ENCODE measurements at regions not wholly inside any gene's neighbourhood (a gene's known extent, or its start where the extent isn't known, plus 50 kb on each side); places are given as distances from the start of the nearest gene placed in this dataset.

DNA sequence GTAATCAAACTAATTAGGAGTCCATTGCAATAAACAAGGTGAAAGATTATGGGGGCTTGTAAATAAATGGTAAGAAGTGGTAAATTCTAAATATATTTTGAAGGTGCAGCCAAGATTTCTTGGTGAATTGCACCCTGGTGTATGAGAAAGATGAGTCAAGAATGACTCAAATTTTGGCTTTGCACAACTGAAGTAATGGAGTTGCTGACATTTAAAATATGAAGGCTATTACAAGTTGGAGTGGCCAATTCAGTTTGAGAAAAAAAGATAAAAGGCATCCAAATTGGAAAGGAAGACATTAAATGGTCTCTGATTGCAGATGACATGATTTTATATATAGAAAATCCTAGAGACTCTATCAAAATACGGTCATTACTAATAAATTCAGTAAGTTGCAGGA is 2330.6 kb downstream of the MAT2B start:
- no peak overlapping the region for H3K27ac ChIP-seq
- DNase-seq (ENCODE audit: low read depth, low spot score) = no peak

DNA sequence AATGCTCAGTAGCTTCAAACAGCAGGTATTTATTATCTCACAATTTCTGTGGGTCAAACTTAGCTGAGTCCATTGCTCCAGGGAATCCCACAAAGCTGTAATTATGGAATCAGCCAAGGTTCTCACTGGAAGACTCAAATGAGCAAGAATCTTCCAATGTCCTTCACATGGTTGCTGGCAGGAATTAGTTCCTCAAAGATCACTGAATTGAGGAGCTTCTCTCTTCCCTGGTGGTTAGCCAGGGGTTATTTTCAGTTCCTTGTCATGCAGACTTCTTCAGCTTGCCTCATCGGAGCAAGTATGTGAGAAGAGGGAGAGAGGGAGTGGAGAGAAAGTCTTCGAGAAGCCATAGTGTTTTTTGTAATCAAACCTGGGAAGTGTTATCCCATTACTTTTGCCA is 2331.9 kb downstream of the MAT2B start:
- no peak for DNase-seq (ENCODE audit: low read depth, low spot score)
- H3K27ac ChIP-seq = no peak overlapping the region

DNA sequence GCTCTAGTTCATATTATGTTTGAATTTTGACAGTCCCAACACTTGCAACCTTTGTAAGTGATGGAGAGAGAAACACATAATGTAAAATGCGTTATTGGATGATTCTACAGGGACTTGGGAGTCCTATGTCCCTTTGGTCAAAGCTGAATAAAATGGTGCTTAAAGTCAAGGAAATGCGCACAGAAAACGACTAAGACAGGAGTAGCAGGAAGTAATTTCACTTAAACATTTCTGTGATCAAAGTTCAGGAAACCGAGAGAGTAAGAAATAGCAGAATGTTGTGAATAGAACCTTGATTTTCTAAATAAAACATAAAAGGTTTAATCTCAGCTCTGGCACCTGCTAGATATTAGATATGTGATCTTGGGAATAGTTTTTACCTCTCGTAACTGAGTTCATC is 2339.2 kb downstream of the MAT2B start:
- no peak for DNase-seq (ENCODE audit: low read depth, low spot score)
- no peak overlapping the region for H3K27ac ChIP-seq

DNA sequence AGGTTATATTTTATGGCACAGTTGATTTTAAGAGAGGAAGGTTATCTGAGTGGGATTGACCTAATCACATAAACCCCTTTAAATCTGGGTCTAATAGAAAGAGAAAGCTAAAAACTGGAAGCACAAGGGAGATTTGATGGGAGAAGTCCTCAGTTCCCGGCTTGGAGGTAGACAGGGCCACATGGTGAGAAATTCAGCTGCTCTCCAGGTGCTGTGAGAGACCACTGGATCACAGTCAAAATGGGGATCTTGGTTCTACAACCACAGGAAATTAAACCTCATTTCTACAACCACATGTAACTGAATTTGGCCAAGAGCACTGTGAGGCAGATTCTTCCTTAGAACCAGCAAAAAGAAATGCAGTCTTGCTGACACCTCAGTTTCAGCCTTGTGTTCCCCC is 2352.7 kb downstream of the MAT2B start:
- H3K27ac ChIP-seq = no peak overlapping the region
- DNase-seq (ENCODE audit: low read depth, low spot score) = no peak

DNA sequence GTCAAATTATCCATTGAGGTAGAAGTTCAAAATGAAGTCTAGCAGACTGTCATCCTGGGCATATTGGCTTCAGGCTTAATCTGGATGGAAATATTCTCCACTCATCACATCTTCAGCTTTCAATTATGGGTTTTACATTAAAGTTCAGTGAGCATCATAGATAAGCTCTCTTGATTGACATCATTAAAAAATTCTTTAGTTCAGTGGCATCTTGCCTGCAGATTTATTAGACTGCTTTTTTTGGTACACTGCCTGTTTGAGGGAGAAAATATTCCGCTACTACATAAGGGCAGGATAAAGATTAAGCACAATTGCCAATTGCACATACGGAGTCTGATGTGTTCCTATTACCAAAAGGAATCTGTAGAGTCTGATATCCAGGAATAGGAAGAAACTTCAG is 2353.8 kb downstream of the MAT2B start:
- no peak overlapping the region for H3K27ac ChIP-seq
- no peak for DNase-seq (ENCODE audit: low read depth, low spot score)

DNA sequence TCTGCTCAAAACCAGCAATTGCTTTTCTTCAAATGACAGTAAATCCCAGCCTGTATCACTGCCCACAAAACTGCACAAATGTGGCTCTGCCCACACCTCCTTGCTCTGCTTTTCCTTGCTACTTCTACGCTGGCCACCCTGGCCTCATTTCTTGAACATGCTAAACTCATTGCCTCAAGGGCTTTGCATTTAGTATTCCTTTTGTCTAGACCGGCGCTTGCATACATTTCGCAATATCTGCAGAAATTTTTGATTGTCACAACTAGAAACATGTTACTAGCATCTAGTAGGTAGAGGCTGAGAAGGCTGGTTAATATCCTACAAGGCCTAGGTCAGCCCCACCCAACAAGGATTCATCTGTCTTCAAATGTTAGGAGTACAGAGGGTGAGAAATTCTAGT is 2357.8 kb downstream of the MAT2B start:
- H3K27ac ChIP-seq = no peak overlapping the region
- no peak for DNase-seq (ENCODE audit: low read depth, low spot score)

DNA sequence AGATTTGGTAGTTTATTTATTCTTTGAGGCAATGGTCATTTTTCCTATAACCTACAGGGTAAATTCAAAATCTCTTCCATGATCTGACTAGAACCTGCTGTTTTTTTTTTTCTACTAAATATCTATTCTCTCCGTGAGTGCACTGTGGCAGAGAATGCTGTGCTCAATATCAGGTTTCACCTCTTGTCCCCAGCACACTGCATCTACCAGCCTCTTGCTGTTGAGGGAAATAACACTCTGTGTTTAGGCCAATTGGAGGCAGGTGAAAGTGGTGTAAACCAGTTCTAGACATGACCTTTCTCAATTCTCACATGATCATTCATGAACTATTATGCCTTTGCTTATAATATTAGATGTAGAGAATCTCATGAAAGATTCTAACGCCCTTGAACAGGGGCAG is 2365.9 kb downstream of the MAT2B start:
- DNase-seq (ENCODE audit: low read depth, low spot score) = no peak

DNA sequence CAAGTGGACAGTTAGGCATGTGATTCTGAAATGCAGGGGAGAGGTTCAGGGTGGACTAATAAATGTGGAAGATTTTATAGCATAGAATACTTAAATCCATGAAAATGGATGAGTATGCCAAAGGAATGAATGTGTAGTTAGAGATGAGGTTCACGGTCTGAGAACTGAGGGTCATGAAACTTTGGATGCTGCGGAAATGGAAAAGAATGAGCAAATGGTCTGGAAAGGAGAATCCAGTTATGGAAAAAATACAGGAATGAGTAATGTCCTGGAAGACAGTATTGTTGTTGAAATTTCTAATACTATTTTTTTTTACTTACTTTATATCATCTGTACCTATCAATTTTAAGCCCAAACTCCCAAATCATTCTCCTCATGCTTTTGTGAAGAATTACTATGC is 2369.4 kb downstream of the MAT2B start:
- H3K27ac ChIP-seq = no peak overlapping the region
- DNase-seq (ENCODE audit: low read depth, low spot score) = no peak

More for the DNA sequence above, 2365.9 kb downstream of the MAT2B start:
- no peak overlapping the region for H3K27ac ChIP-seq

DNA sequence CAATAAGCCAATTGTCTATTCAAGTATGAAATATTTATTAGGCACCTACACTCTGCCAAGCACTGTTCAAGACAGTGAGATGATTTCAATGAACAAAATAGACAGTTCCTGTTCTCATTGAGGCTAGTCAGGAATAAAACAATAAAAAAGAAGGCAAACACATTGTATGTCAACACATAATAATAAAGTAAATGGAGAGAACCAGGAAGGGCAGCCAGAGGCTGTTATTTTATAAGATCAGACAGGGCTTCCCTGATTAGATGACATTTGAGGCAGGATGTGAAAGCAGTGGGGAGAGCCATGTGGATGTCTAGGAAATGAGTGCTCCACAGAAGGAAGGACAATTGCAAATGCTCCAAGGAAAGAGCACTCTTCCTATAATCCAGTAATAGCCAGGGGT is 2371.1 kb downstream of the MAT2B start:
- H3K27ac ChIP-seq = no peak overlapping the region
- no peak for DNase-seq (ENCODE audit: low read depth, low spot score)

DNA sequence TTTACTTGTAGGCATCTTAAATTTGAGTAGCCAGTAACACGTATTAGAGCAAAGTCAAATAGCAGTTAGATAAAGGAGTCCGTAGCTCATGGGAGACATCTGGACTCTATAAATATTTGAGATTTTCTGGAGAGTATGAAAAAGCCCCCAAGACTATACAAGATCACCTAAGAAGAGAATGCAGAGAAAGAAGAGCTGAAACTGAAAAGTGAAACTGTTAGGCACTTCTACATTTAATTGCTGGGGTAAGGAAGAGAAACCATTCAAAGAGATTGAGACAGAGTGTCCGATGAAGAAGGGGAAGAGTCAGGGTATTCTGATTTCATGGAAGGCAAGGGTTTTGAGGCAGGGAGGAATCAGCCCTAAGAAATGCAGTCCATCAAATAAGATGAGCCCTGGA is 2372.1 kb downstream of the MAT2B start:
- H3K27ac ChIP-seq = no peak overlapping the region

DNA sequence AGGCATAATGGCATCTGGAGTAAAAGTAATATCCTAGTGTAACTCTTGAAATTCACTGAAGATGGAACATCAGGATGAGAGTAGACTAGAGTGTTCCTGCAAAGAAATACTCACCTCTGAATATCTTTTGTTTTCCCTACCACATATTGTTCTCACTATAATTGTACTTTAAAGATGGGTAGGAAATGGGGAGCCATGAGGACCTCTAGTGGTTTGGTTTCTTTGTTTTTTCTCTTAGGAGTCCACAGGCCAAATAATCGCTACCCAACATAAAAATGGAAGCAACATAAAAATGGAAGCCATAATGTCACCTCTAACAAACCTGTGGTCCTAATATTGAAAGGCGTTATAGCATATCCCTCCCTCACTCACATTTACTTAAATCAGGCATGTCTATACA is 2375.8 kb downstream of the MAT2B start:
- H3K27ac ChIP-seq = no peak overlapping the region
- no peak for DNase-seq (ENCODE audit: low read depth, low spot score)

More for the DNA sequence above, 2372.1 kb downstream of the MAT2B start:
- no peak for DNase-seq (ENCODE audit: low read depth, low spot score)

DNA sequence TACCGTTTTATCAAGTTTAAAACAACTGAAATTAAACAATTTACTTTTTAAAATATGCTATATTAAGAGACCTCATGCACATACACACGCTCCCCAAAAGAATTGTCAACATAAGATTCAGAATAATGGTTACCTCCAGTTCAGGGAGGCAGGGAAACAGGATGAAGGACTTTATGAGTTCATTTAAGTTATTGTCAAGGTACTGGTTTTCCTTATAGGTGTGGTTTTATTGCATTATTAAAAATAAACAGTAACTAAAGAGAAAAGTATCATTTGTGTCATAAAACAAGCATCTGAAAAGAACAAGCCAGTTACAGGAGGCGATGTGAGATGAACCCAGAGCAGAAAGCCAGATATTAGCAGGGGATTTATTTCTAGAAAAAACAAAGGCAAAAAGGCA is 2376.7 kb downstream of the MAT2B start:
- no peak for DNase-seq (ENCODE audit: low read depth, low spot score)

DNA sequence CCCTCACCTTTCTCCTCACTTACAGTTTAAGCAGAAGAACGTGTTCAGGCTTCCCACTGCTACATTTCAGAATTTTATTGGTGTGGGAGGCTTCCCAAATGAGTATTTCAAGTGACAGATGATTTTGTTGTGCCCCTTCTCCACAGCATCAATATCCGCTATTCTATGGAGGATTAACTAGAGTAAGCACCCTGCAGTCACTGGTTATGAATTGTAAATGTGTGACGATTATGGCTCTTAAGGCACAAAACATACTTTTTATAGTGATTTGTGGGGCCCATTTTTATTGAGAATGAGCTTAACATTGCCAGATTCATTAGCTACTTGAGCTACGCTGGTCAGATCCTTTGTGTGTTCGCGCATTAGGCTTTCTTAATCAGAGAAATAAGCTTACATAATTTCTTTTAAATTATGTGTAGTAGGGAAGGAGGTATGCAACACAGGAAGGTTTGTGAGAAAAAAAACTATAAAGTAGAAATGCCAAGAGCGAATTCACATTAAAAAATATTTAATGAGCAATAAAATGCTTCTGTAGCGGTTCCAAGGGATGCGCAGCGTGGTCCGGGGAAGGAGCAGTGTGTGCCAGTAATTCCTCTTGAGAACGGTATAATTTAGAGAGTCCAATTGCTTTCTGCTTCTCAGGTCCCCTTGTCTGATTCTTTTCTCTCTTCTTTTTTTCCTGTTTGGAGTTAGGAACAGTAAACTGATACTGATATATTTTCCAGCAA is 2380.4 kb downstream of the MAT2B start:
- DNase-seq (ENCODE audit: low read depth, low spot score) = no peak
- H3K27ac ChIP-seq = no peak overlapping the region

More for the DNA sequence above, 2376.7 kb downstream of the MAT2B start:
- H3K27ac ChIP-seq = no peak overlapping the region

DNA sequence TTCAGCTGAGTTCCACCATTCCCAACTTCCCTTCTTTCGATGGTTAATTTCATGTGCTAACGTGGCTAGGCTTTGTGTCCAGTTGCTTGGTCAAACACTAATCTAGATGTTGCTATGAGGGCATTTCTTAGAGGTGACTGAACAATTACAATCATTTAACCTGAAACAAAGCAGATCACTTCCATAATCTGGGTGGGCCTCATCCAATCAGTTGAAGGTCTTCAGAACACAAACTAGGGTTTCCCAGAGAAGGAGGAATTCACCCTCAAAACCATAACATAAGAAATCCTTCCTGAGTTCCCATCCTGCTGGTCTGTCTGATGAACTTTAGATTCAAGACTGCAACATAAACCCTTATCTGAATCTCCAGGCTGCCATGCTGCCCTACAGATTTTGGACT is 2381.7 kb downstream of the MAT2B start:
- H3K27ac ChIP-seq = no peak overlapping the region
- no peak for DNase-seq (ENCODE audit: low read depth, low spot score)

DNA sequence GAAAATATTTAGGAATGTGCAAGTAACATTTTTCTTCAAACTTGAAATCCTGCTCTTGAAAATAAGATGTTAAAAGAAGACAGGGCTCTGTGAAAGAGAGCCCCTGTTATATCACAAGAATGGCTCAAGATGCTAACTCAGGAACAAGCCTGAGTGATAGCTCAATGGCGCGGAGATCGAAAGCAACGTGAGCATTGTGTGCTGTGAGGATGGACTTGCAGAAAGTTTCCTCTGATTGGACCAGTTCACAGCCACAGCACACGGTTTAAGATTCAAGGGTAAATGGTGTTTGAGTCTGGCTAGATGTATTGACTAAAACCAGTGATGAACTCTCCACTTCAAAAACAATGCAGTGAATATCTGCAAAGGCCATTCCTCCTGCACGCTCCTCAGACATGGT is 2387.0 kb downstream of the MAT2B start:
- no peak for DNase-seq (ENCODE audit: low read depth, low spot score)
- H3K27ac ChIP-seq = no peak overlapping the region

DNA sequence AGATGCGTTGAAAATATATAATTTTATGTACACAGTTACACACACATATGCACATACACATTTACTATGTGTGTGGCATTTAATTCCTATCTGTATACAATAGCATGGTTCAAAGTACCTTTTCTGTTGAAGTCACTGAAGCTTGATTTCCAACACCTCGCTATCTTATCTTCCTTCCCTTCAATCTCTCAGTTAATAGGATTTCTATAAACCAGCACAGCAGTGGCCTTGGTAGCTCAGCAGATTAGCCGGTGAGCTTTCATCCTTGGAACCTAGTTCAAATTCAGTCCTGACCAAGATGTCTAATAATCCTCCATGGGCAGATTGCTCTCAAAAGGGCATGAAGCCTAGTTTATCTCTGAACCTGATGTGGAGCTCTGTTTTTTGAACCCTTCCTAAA is 2389.5 kb downstream of the MAT2B start:
- DNase-seq (ENCODE audit: low read depth, low spot score) = no peak
- H3K27ac ChIP-seq = no peak overlapping the region

DNA sequence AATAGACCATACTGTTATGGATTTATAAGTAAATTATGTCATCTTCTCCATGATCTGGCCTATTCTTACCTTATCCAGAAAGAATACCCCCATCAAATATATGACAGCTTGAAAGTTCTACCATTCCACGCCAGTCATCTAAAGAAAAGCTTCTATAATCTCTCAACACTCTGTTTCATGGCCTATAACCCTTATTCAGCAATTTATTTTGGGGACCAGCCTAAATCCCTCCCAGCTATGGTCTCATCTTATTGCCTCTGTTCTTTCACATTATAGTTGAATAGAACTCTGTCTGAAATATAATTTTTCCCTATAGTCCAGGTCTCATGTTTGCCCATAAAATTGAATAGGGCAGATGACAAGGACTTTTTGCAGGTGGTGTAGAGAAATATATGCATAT is 2387.6 kb upstream of the WWC1 start:
- DNase-seq (ENCODE audit: low read depth, low spot score) = no peak
- no peak overlapping the region for H3K27ac ChIP-seq

DNA sequence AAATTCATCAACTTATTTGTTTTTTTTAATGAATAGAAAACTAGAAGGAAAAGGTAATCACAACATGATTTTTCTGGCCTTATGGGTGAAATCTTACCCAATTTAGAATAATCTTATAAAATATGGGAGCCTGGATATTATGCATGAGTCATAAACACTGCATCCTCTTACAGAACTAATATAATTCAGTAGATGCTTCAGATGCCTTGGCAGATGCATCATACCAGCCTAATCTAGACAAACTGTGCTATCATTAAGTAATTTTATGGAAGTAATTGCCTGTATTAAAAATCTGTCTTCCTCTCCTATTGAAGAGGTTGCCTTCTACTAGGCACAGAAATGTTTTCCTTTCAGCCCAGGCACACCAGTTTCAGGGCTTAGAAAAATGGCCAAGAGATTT is 2384.6 kb upstream of the WWC1 start:
- no peak overlapping the region for H3K27ac ChIP-seq
- no peak for DNase-seq (ENCODE audit: low read depth, low spot score)

DNA sequence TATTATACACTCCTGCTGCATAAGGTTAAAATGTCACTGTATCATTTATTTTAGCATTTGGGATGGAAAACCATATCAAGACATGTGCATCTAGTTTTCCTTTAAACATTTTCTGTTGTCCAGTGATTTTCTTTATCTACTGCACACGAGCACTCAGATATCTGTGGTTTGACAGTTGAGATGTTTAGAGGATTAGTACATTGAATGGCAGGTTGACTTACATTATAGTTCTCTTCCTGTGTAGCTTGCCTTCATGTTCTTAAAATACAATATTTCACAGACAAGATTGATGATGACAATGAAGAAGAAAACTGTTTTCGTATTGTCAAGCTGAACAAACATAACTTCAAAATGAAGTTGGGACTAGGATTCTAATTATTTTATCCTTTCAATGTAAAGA is 2378.4 kb upstream of the WWC1 start:
- no peak for DNase-seq (ENCODE audit: low read depth, low spot score)
- no peak overlapping the region for H3K27ac ChIP-seq

DNA sequence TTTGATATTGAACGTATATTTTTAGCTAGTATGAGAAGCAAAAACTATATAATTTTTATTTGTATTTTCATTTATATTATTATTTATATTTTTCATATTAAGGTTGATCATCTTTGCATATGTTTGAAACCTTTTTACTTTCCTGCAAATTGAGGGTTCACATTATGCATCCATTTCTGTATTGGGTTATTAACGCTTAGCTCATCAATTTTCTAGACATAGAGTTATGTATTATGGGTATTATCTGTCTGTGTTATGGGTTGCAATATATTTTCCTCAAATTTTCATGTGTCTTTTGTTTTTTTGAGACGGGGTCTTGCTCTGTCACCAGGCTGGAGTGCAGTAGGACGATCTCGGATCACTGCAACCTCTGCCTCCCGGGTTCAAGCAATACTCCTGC is 2377.0 kb upstream of the WWC1 start:
- no peak overlapping the region for H3K27ac ChIP-seq
- DNase-seq (ENCODE audit: low read depth, low spot score) = no peak

DNA sequence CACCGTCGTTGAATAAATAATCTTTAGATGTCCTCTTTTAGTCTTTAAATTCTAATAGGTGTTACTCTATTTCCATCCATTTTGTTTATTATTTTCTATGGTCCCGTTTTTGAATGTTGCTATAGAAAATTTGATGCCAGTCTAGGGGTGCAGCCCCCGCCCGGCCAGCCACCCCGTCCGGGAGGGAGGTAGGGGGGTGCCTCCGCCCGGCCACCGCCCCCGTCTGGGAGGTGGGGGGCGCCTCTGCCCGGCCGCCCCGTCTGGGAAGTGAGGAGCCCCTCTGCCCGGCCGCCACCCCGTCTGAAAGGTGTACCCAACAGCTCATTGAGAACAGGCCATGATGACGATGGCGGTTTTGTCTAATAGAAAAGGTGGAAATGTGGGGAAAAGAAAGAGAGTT is 2372.2 kb upstream of the WWC1 start:
- no peak overlapping the region for H3K27ac ChIP-seq
- DNase-seq (ENCODE audit: low read depth, low spot score) = no peak

DNA sequence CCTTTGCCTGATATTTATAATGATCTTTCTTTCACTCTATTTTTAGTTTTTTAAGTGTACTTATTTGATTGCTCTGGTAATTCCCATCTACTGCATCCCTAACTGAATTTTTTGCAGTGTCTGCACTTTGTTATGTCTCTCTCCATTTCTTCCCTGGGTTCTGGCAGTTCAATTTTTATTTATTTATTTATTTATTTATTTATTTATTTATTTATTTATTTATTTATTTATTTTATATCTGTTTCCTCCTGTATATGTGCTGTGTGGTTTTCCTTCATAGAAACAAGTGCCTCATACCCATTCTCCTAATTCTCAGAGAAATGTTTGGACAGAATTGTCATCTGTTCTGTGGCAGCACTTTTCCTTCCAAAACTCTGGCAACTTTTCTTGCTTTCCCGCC is 2370.8 kb upstream of the WWC1 start:
- DNase-seq (ENCODE audit: low read depth, low spot score) = no peak
- no peak overlapping the region for H3K27ac ChIP-seq

DNA sequence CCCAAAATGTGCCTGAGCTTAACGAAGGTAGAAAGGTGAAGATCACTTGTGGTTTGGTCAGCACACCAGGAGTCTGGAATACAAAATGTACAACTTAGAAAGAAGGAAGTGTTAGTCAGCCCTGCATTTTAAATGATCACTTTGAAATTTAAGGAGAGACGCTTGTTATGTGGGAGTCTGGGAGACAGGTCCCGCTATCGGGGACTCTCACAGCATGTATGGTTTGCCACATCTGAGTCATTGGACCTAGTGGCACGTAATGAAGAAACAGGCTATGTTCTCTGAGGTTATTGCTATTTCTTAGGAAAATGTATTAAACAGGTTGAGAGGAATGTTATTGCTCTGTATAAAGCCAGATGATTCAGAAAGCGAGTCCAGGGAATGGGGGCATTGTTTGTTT is 2362.5 kb upstream of the WWC1 start:
- no peak for DNase-seq (ENCODE audit: low read depth, low spot score)
- H3K27ac ChIP-seq = no peak overlapping the region
